K562 (cell line): ENCODE measurements at regions not wholly inside any gene's neighbourhood (a gene's known extent, or its start where the extent isn't known, plus 50 kb on each side); places are given as distances from the start of the nearest gene placed in this dataset.

ENCODE experiments used
- ATAC-seq: fragments of 200-7000 bp; cut with Tn5 transposase; 3 replicates; pipeline ENCODE4 v1.9.1; 2020; ENCODE audit warnings: moderate library complexity
- BruUV-seq: library from RNA; stranded (reverse); fragments of 400-500 nt; replicated peaks from 2 replicates; lab custom pipeline; 2021; lab: Mats Ljungman, UMichigan
- CTCF ChIA-PET: fragments of 300-600 bp; formaldehyde crosslinking; extraction: SDS; loops from one replicate; lab custom pipeline; 2021; ENCODE audit warnings: low intra/inter-chr PET ratio; lab: Yijun Ruan, JAX
- POLR2A ChIA-PET: fragments of 300-600, 350-650 bp; sonication (Branson Sonifier 250); formaldehyde crosslinking; extraction: SDS; loops from one replicate; lab custom pipeline; 2021; ENCODE audit warnings: antibody characterized with exemption, inconsistent platforms; lab: Yijun Ruan, JAX
- DNase-seq, 4 experiments: peaks; one replicate each; pipeline versions ENCODE4 v3.0.0 to v3.0.0-alpha.2; 2011 to 2018; ENCODE audit warnings: low spot score in 3 of 4, mixed read lengths in 3 of 4; ENCODE audit errors: extremely low read depth in 1 of 4
- FAIRE-seq: peaks from 2 replicates; lab custom pipeline; 2011; peaks lifted over from hg19 to GRCh38; lab: Jason Lieb, UNC
- H2AFZ ChIP-seq: 2 replicates; pipeline ENCODE4 v1.6.0; 2011; ENCODE audit warnings: low read depth, low read length, control low read depth, inconsistent platforms
- H3K27ac ChIP-seq: fragments of 200-600 bp; 3 replicates; pipeline ENCODE4 v1.8.0; 2011; ENCODE audit warnings: low read depth, mild to moderate bottlenecking, control low read depth, inconsistent platforms, low read length, moderate library complexity, mixed read lengths; ENCODE audit errors: extremely low read depth
- H3K27me3 ChIP-seq, 2 experiments: fragments of 300-600 bp in 1 of 2; 2 replicates in 1 of 2; 3 replicates in 1 of 2; pipeline versions ENCODE4 v1.6.0 to v1.8.0; 2011; ENCODE audit warnings: inconsistent platforms in 2 of 2, low read length in 2 of 2, mild to moderate bottlenecking in 1 of 2, mixed read lengths in 1 of 2, moderate library complexity in 1 of 2; ENCODE audit not compliant: control insufficient read depth in 2 of 2, insufficient read depth in 2 of 2
- H3K36me3 ChIP-seq: fragments of 300-600 bp; 3 replicates; pipeline ENCODE4 v1.8.0; 2011; ENCODE audit warnings: mild to moderate bottlenecking, low read length, inconsistent platforms; ENCODE audit not compliant: control insufficient read depth, insufficient read depth
- H3K4me1 ChIP-seq, 2 experiments: fragments of 200-600 bp in 1 of 2; replicated peaks in 1 of 2; 2 replicates in 1 of 2; 3 replicates in 1 of 2; pipeline versions ENCODE4 v1.5.1 to v1.8.0; 2011; ENCODE audit warnings: inconsistent platforms in 2 of 2, low read length in 2 of 2, mild to moderate bottlenecking in 1 of 2, mixed read lengths in 1 of 2, moderate library complexity in 1 of 2; ENCODE audit not compliant: control insufficient read depth in 2 of 2, insufficient read depth in 2 of 2
- H3K4me2 ChIP-seq: 2 replicates; pipeline ENCODE4 v1.6.1; 2011; ENCODE audit warnings: low read length, control low read depth, inconsistent platforms, mixed read lengths; ENCODE audit not compliant: insufficient read depth
- H3K4me3 ChIP-seq: fragments of 200-600 bp; sonication (generic), shearing (Covaris generic); 2 replicates; pipeline ENCODE4 v1.5.1; 2016; ENCODE audit warnings: control low read depth, inconsistent platforms
- H3K79me2 ChIP-seq: fragments of 200-600 bp; 3 replicates; pipeline ENCODE4 v1.8.0; 2011; ENCODE audit warnings: low read length, inconsistent platforms; ENCODE audit not compliant: control insufficient read depth, insufficient read depth
- H3K9ac ChIP-seq, 2 experiments: 2 replicates each; pipeline versions ENCODE4 v1.6.0 to v1.6.1; 2011; ENCODE audit warnings: low read depth in 2 of 2, low read length in 2 of 2, control low read depth in 1 of 2, inconsistent platforms in 1 of 2, mild to moderate bottlenecking in 1 of 2, mixed read lengths in 1 of 2; ENCODE audit not compliant: insufficient read depth in 1 of 2
- H3K9me1 ChIP-seq: one replicate; pipeline ENCODE4 v1.6.0; 2011; ENCODE audit warnings: inconsistent platforms, mild to moderate bottlenecking, low read length, moderate library complexity; ENCODE audit not compliant: control insufficient read depth, insufficient read depth
- H3K9me3 ChIP-seq: replicated peaks from 2 replicates; pipeline ENCODE4 v1.5.1; 2011; ENCODE audit warnings: low read depth, low read length, inconsistent platforms; ENCODE audit not compliant: control insufficient read depth, insufficient read depth
- H4K20me1 ChIP-seq: replicated peaks from 2 replicates; pipeline ENCODE4 v1.6.1; 2011; ENCODE audit warnings: low read length, inconsistent platforms, mixed read lengths; ENCODE audit not compliant: control insufficient read depth, insufficient read depth
- ATF1 ChIP-seq, 2 experiments: fragments of 450-650 bp in 1 of 2; IDR thresholded peaks; 2 replicates each; pipeline ENCODE4 v1.6.1; 2016; ENCODE audit warnings: missing compliant biosample characterization in 1 of 2, missing genetic modification characterization in 1 of 2
- CBX5 ChIP-seq: IDR thresholded peaks from 2 replicates; pipeline ENCODE4 v1.6.1; 2014; ENCODE audit warnings: low read depth, borderline replicate concordance
- CEBPB ChIP-seq: fragments of 450-650 bp; IDR thresholded peaks from 2 replicates; pipeline ENCODE4 v1.6.1; 2016; ENCODE audit warnings: missing genetic modification characterization, missing compliant biosample characterization
- CREM ChIP-seq: IDR thresholded peaks from 2 replicates; pipeline ENCODE4 v1.6.1; 2014; ENCODE audit warnings: antibody characterized with exemption, low read depth
- HDAC6 ChIP-seq: IDR thresholded peaks from 2 replicates; pipeline ENCODE4 v1.6.1; 2012; ENCODE audit warnings: low read depth, mild to moderate bottlenecking, control low read depth, inconsistent platforms, low read length, moderate library complexity
- L3MBTL2 ChIP-seq: fragments of 450-650 bp; IDR thresholded peaks from 2 replicates; pipeline ENCODE4 v1.6.1; 2016; ENCODE audit warnings: mild to moderate bottlenecking, moderate library complexity
- POLR2AphosphoS5 ChIP-seq: IDR thresholded peaks from 2 replicates; pipeline ENCODE4 v1.6.1; 2011; ENCODE audit warnings: mild to moderate bottlenecking, low read depth, low read length, moderate library complexity; ENCODE audit not compliant: control insufficient read depth, insufficient read depth
- PYGO2 ChIP-seq: fragments of 450-650 bp; IDR thresholded peaks from 2 replicates; pipeline ENCODE4 v1.6.1; 2016; ENCODE audit warnings: mild to moderate bottlenecking, missing genetic modification characterization, moderate library complexity, missing compliant biosample characterization
- TAF15 ChIP-seq: fragments of 200-400 bp; formaldehyde crosslinking; IDR thresholded peaks from 2 replicates; pipeline ENCODE4 v1.6.1; 2017; ENCODE audit warnings: mild to moderate bottlenecking, low read depth, low read length, moderate library complexity
- TRIM28 ChIP-seq: fragments of 450-650 bp; IDR thresholded peaks from 2 replicates; pipeline ENCODE4 v1.6.1; 2017
- ZNF217 ChIP-seq: sonication (generic); formaldehyde crosslinking; IDR thresholded peaks from 2 replicates; pipeline ENCODE4 v1.8.0; 2022; ENCODE audit warnings: mild to moderate bottlenecking, missing genetic modification reagents
- WGBS: fragments of 100-300 bp; shearing (Covaris generic); methylation state at CpG from one replicate; pipeline ENCODE4 v1.1.6; 2016; ENCODE audit warnings: low coverage, mixed read lengths; ENCODE audit not compliant: insufficient coverage; ENCODE audit errors: missing lambda C conversion rate; 5-methylcytosine and 5-hydroxymethylcytosine counted together
- in situ Hi-C: fragments of 300-500 bp; cut with MboI; formaldehyde crosslinking; loops from 4 replicates; pipeline ENCODE4 v1.15.0; 2018; ENCODE audit warnings: inconsistent platforms, mixed read lengths
- intact Hi-C: fragments of 100-400 bp; cut with micrococcal nuclease; formaldehyde crosslinking; loops from 2 replicates; pipeline ENCODE4 v1.14.2; 2022
- TF ChIP-seq, protein P1 (sequence below): fragments of 450-650 bp; IDR thresholded peaks from 2 replicates; pipeline ENCODE4 v1.6.1; 2016; ENCODE audit warnings: low read depth
- TF ChIP-seq, protein P2 (sequence below): sonication (generic); formaldehyde crosslinking; IDR thresholded peaks from 2 replicates; pipeline ENCODE4 v1.8.0; 2022; ENCODE audit warnings: mild to moderate bottlenecking, low read depth, missing genetic modification reagents
- TF ChIP-seq, protein P3 (sequence below), 3 experiments: fragments of 200-800 bp in 1 of 3; sonication (Bioruptor generic) in 1 of 3; sonication (generic) in 1 of 3; formaldehyde crosslinking in 1 of 3; IDR thresholded peaks; 2 replicates each; pipeline versions ENCODE4 v1.6.1 to v1.8.0; 2016 to 2022; ENCODE audit warnings: mild to moderate bottlenecking in 2 of 3, missing compliant biosample characterization in 2 of 3, missing genetic modification characterization in 2 of 3, missing genetic modification reagents in 1 of 3

DNA sequence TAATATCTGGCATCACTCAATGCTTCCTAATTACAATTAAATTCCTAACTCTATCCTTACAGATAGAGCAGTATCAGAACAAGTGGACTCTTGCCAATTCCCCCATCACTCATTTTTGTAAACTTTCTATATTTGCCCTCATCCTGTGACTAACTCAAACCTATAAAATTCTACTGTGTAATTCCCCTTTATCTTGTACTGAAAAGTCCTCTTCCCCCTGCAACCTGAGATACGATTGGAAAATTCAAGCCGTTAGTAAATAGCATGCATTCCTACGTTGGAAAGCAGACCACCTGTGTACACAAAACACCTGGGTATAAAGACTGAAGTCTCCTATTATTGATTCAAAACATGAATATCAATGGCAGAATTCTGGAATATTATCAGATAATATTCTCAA is 70.4 kb upstream of the KCNQ5 start:
- Histone ChIP-seq H2AFZ (no peak overlapping the region), H4K20me1 (no peaks in the 10 kb centered on the region), H3K9ac (no peak overlapping the region), H3K4me3 (no peak overlapping the region), H3K36me3 (no peaks in the 10 kb centered on the region), H3K9me1 (no peaks in the 10 kb centered on the region), H3K4me1 (peaks cover 3 to 29% of the 10 kb centered on the region in 2 experiments), H3K27ac (no peak overlapping the region), H3K9me3 (no peaks in the 10 kb centered on the region), H3K27me3 (no peaks in the 10 kb centered on the region), H3K79me2 (peaks cover 13% of the 10 kb centered on the region), H3K4me2 (no peak overlapping the region)
- FAIRE-seq, result no peak
- in situ Hi-C loops, result no loop called here
- ChIA-PET CTCF (no interaction called here), POLR2A (no interaction called here)
- intact Hi-C loops, result no loop called here
- no peak for ATAC-seq
- no TSS peak for BruUV-seq
- WGBS, result 56% methylated on average over 3 of the region's 3 CpGs
- DNase-seq, result no peak
- TF ChIP-seq ATF1 (CRISPR knock-in tag; IDR thresholded peaks at IDR 0.05), result no peak
- no peak for TF ChIP-seq ATF1 (tag; IDR thresholded peaks at IDR 0.05)
- TF ChIP-seq TAF15, result no peak
- TF ChIP-seq, protein P1, sequence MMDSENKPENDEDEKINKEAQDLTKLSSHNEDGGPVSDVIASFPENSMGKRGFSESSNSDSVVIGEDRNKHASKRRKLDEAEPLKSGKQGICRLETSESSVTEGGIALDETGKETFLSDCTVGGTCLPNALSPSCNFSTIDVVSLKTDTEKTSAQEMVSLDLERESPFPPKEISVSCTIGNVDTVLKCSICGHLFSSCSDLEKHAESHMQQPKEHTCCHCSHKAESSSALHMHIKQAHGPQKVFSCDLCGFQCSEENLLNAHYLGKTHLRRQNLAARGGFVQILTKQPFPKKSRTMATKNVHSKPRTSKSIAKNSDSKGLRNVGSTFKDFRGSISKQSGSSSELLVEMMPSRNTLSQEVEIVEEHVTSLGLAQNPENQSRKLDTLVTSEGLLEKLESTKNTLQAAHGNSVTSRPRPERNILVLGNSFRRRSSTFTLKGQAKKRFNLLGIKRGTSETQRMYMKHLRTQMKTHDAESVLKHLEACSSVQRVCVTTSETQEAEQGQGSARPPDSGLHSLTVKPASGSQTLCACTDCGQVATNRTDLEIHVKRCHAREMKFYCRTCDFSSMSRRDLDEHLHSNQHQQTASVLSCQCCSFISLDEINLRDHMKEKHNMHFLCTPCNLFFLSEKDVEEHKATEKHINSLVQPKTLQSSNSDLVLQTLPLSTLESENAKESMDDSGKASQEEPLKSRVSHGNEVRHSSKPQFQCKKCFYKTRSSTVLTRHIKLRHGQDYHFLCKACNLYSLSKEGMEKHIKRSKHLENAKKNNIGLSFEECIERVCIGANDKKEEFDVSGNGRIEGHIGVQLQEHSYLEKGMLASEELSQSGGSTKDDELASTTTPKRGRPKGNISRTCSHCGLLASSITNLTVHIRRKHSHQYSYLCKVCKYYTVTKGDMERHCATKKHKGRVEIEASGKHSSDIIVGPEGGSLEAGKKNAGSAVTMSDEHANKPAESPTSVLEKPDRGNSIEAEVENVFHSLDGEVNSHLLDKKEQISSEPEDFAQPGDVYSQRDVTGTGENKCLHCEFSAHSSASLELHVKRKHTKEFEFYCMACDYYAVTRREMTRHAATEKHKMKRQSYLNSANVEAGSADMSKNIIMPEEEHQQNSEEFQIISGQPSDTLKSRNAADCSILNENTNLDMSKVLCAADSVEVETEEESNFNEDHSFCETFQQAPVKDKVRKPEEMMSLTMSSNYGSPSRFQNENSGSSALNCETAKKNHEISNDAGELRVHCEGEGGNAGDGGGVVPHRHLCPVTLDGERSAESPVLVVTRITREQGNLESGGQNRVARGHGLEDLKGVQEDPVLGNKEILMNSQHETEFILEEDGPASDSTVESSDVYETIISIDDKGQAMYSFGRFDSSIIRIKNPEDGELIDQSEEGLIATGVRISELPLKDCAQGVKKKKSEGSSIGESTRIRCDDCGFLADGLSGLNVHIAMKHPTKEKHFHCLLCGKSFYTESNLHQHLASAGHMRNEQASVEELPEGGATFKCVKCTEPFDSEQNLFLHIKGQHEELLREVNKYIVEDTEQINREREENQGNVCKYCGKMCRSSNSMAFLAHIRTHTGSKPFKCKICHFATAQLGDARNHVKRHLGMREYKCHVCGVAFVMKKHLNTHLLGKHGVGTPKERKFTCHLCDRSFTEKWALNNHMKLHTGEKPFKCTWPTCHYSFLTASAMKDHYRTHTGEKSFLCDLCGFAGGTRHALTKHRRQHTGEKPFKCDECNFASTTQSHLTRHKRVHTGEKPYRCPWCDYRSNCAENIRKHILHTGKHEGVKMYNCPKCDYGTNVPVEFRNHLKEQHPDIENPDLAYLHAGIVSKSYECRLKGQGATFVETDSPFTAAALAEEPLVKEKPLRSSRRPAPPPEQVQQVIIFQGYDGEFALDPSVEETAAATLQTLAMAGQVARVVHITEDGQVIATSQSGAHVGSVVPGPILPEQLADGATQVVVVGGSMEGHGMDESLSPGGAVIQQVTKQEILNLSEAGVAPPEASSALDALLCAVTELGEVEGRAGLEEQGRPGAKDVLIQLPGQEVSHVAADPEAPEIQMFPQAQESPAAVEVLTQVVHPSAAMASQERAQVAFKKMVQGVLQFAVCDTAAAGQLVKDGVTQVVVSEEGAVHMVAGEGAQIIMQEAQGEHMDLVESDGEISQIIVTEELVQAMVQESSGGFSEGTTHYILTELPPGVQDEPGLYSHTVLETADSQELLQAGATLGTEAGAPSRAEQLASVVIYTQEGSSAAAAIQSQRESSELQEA, result no peak
- TF ChIP-seq CREM, result no peak
- no peak for TF ChIP-seq CBX5
- TF ChIP-seq, protein P2, sequence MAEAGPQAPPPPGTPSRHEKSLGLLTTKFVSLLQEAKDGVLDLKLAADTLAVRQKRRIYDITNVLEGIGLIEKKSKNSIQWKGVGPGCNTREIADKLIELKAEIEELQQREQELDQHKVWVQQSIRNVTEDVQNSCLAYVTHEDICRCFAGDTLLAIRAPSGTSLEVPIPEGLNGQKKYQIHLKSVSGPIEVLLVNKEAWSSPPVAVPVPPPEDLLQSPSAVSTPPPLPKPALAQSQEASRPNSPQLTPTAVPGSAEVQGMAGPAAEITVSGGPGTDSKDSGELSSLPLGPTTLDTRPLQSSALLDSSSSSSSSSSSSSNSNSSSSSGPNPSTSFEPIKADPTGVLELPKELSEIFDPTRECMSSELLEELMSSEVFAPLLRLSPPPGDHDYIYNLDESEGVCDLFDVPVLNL (CRISPR knock-in tag), result no peak
- TF ChIP-seq TRIM28, result no peak
- TF ChIP-seq CEBPB, result no peak
- no peak for TF ChIP-seq ZNF217 (CRISPR knock-in tag)
- no peak for TF ChIP-seq PYGO2 (tag)
- TF ChIP-seq L3MBTL2, result no peak
- TF ChIP-seq POLR2AphosphoS5, result no peak
- TF ChIP-seq HDAC6, result no peak
- TF ChIP-seq, protein P3, sequence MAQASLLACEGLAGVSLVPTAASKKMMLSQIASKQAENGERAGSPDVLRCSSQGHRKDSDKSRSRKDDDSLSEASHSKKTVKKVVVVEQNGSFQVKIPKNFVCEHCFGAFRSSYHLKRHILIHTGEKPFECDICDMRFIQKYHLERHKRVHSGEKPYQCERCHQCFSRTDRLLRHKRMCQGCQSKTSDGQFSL (CRISPR knock-in tag; IDR thresholded peaks at IDR 0.05), result no peak
- TF ChIP-seq, protein P3 (tag; IDR thresholded peaks at IDR 0.05), result no peak
